AG09319 (cell line): ENCODE measurements at regions not wholly inside any gene's neighbourhood (a gene's known extent, or its start where the extent isn't known, plus 50 kb on each side); places are given as distances from the start of the nearest gene placed in this dataset.

Experiments
- DNase-seq: peaks from one replicate; pipeline ENCODE4 v3.0.0-alpha.2; 2010; ENCODE audit warnings: low read depth; ENCODE audit errors: extremely low read depth
- TF ChIP-seq, protein P1 (sequence below): IDR thresholded peaks from 2 replicates; pipeline ENCODE4 v1.5.1; 2011; ENCODE audit warnings: low read depth, mild to moderate bottlenecking, inconsistent platforms, low read length, moderate library complexity

DNA sequence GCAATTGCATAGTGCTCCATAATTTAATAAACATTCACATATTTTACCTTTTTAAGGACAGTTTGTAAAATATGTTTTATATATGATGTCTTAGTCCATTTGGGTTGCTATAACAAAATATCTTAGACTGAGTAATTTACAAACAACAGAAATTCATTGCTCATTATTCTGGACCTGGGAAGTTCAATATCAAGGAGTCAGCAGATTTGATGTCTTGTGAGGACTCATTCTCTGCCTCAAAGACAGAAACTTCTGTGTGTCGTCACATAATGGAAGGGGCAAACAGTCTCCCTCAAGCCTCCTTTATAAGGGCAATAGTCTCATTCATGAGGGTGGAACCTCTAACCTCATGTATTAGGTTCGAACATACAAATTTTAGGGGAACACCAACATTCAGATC, 455.9 kb downstream of the TAF11L14 start:
- TF ChIP-seq, protein P1, sequence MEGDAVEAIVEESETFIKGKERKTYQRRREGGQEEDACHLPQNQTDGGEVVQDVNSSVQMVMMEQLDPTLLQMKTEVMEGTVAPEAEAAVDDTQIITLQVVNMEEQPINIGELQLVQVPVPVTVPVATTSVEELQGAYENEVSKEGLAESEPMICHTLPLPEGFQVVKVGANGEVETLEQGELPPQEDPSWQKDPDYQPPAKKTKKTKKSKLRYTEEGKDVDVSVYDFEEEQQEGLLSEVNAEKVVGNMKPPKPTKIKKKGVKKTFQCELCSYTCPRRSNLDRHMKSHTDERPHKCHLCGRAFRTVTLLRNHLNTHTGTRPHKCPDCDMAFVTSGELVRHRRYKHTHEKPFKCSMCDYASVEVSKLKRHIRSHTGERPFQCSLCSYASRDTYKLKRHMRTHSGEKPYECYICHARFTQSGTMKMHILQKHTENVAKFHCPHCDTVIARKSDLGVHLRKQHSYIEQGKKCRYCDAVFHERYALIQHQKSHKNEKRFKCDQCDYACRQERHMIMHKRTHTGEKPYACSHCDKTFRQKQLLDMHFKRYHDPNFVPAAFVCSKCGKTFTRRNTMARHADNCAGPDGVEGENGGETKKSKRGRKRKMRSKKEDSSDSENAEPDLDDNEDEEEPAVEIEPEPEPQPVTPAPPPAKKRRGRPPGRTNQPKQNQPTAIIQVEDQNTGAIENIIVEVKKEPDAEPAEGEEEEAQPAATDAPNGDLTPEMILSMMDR, result no peak
- DNase-seq, result no peak

- DNase-seq, result no peak
These were observed 456.9 kb downstream of the TAF11L14 start for GRCh38 chr5:18091142-18091541.

DNA sequence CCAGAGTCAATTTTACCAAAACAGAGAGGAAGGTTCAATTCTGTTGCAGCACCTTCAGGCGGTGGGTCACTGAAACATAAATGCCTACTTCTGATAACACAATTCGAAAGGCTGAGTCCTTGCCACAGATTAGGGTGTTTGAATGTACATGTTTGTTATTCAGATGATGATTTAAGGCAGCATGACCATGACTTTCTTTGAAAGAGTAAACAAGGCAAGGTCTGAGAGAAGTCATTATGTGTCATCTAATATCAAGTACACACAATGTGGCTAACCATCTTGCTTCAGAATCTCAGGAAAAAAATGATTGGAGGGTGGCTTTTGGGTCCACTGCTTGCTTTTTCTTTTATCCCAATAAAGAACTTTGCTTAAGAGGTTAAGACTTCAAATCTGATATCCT, 457.5 kb downstream of the TAF11L14 start:
- DNase-seq, result no peak
- TF ChIP-seq, protein P1, result no peak

More at GRCh38 chr5:18091142-18091541, 456.9 kb downstream of the TAF11L14 start:
- TF ChIP-seq, protein P1, result no peak

DNA sequence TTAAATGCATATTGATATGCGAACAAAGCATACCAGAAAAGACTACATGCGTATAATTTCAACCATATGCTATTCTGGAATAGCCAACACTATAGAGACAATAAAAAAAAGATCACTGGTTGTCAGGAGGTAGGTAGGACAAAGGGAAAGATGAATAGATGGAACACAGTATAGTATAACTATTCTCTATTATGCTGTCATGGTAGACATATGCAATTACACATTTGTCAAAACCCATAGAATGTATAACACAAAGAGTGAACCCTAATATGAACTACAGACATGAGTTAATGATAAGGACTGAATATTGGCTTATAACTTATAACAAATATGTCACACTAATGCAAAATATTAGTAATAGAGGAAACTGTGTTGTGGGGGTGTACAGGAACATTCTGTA, 460.8 kb downstream of the TAF11L14 start:
- DNase-seq, result no peak
- TF ChIP-seq, protein P1, result no peak

DNA sequence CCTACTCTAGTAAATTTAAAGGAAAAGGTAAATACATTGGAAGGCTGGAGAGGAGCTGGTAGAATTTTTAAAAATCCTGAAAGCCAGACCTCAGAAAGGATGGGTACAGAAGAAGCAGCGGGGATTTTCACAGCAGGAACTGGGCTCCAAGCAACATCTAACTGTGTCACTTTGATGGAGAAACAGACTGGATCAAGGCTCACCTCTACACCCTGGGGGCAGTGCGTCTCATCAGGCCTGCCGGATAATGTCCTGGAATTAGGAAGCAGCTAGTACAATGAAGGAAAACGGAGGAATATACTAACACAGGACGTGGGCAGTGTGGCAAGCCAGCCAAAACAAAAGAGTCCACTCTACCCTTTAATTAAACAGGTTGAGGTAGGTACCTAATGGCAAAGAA, 463.6 kb downstream of the TAF11L14 start:
- TF ChIP-seq, protein P1, result no peak
- no peak for DNase-seq

GRCh38 chr5:18098691-18099090, 464.4 kb downstream of the TAF11L14 start:
- TF ChIP-seq, protein P1, result no peak
- no peak for DNase-seq

DNA sequence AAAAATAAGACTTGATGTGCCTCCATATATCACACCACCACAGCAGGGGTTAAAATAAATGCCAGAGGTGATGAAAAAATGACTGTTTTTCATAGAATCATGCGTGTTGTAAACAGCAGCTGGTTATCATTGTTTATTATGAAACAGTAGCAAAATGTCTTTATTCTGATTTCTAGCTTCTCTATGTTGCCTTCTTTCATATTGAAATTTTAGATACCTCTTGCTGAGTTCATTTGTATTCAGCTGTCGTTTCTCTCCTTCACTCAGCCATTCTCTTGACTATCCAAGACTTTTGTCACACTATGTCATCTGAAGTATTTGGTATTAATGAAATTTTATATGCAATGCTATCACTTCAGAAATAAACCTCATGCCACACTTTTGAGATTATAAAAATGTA, 465.0 kb downstream of the TAF11L14 start:
- TF ChIP-seq, protein P1, result no peak
- DNase-seq, result no peak
